GM10248 (cell line): ENCODE measurements at regions not wholly inside any gene's neighbourhood (a gene's known extent, or its start where the extent isn't known, plus 50 kb on each side); places are given as distances from the start of the nearest gene placed in this dataset.
A peak's percentile ranks its signal among the peaks of the same experiment; 100 is the strongest.

ENCODE experiments used
- CTCF ChIA-PET: fragments of 300-600 bp; sonication (Branson Sonifier 250); formaldehyde crosslinking; extraction: SDS; loops from one replicate; lab custom pipeline; 2021; ENCODE audit warnings: antibody characterized with exemption; lab: Yijun Ruan, JAX
- POLR2A ChIA-PET: fragments of 350-650 bp; sonication (Branson Sonifier 250); formaldehyde crosslinking; extraction: SDS; loops from one replicate; lab custom pipeline; 2020; ENCODE audit warnings: antibody characterized with exemption; lab: Yijun Ruan, JAX
- DNase-seq: peaks from one replicate; pipeline ENCODE4 v3.0.0; 2012; ENCODE audit errors: extremely low spot score
- TF ChIP-seq, protein P1 (sequence below): IDR thresholded peaks from 2 replicates; pipeline ENCODE4 v1.5.1; 2012; ENCODE audit warnings: mild to moderate bottlenecking, low read depth; ENCODE audit errors: extremely low read depth, missing control alignments, control extremely low read depth

DNA sequence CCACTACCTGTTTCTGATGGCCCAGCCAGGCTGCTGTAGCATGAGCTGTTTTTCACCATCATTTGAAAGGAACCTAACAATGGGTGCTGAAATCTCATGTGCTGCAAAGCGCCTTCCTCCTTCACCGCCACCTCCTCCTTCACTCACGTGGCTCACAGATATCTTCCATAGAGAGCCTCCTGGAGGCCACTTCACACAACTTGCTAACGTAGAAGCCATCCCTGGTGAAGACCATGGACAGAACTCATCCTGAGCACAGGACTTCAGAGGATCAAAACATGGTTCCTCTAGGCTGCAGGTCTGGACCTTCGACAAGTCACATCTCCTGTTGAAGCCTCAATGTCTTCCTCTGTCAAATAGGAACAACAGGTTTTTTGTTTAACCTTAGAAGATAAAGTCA, 155.5 kb upstream of the RAD23B start:
- no peak for DNase-seq
- ChIA-PET CTCF (interaction anchor here (1.1 to 3.3 kb wide), 3 partner anchors 10 to 100 kb away, joined by 3 to 22 read pairs (median 6); no protein-coding TSS in a partner anchor), POLR2A (no interaction called here)
- TF ChIP-seq, protein P1, sequence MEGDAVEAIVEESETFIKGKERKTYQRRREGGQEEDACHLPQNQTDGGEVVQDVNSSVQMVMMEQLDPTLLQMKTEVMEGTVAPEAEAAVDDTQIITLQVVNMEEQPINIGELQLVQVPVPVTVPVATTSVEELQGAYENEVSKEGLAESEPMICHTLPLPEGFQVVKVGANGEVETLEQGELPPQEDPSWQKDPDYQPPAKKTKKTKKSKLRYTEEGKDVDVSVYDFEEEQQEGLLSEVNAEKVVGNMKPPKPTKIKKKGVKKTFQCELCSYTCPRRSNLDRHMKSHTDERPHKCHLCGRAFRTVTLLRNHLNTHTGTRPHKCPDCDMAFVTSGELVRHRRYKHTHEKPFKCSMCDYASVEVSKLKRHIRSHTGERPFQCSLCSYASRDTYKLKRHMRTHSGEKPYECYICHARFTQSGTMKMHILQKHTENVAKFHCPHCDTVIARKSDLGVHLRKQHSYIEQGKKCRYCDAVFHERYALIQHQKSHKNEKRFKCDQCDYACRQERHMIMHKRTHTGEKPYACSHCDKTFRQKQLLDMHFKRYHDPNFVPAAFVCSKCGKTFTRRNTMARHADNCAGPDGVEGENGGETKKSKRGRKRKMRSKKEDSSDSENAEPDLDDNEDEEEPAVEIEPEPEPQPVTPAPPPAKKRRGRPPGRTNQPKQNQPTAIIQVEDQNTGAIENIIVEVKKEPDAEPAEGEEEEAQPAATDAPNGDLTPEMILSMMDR = no peak

DNA sequence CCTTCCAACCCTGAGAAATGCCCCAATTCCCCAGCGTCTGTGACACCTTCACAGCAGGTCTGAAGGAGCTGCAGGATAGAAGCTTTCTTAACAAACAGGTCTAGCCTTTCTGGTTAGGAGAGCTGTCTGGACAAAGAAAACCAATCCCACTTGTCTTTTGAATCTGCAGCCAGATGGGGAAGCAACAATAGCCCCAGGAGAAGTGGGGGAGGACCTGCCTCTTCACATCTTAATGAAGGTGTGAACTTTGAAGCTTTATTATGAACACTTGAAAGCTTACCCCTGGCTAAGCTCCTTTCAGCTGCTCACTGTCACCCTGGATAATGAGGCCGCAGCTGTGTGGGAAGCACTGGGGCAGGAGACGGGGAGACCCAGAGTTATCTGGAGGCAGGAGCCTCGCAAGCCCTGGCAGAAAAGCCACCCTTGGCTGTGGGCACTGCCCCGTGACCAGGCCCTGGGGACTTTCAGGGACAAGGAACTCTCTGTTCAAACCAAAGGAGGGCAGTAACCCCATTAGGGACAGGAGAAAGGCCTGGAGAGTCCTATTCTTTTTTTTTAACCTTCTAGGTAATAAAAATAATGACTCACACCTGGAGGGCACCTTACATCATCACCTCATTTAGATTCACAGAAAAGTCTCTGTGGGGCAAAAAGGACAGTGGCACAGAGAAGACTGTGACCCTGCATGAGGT, 151.8 kb upstream of the RAD23B start:
- ChIA-PET POLR2A (no interaction called here), CTCF (interaction anchor here (1.7 kb wide), 1 partner anchor 210 kb away, joined by 4 read pairs; no protein-coding TSS in a partner anchor)
- TF ChIP-seq, protein P1 = no peak
- no peak for DNase-seq

DNA sequence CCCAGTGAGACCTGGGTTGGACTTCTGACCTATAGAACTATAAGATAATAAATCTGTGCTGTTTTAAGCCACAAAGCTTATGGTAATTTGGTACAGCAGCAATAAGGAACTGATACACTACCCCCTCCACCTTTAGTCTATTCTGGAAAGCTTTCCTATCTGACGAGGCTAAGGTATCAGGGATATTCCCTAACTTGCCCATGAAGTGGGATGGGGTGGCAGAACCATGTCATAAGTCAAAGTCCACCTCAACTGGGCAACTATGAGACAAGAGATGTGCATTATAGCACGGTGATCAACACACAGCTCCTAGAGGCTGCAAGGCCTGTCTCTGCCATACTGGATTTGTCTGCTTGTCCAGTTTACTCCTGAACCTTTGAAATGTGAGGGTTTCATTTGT, 146.8 kb upstream of the RAD23B start:
- ChIA-PET POLR2A (no interaction called here), CTCF (interaction anchor here (1.0 to 5.5 kb wide), 3 partner anchors 10 to 33 kb away, joined by 3 to 22 read pairs (median 6); no protein-coding TSS in a partner anchor)
- DNase-seq = no peak
- TF ChIP-seq, protein P1 = no peak

DNA sequence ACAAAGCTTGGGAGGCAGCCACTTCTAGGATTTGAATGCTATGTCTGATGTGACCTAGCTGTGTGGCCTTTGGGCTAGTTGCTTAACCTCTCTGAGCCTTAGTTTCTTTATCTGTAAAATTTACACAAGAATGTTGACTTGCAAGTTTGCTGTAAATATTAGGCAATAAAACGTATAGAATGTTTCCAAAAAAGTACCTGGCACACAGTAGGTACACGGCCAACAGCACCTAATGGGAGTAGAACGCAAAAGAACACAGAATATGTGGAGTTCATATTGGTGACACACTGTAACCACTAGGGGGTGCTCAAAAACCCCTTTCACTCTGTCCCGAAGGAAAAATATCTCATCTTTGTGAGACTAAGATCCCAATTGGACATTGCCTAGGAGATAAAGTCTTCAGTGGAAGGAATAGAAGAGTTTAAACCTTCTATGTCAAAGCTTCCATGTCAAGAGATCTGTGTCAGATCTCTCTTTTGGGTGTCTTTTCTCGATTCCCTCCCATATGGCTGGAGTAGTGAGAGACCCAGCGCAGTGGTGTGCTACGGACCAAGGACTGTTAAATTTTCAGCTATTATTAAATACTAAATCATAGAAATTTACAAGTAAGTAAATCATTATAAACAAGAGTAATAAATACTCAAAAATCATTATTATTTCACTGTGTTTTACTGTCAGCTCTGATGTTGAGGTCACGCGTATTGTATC, 145.4 kb upstream of the RAD23B start:
- DNase-seq = peak; percentile 46
- CTCF ChIA-PET = interaction anchor here (0.9 to 5.5 kb wide), 15 partner anchors 9 to 1428 kb away, joined by 3 to 22 read pairs (median 4); no protein-coding TSS in a partner anchor
- TF ChIP-seq, protein P1 = peak; percentile 48
- POLR2A ChIA-PET = no interaction called here

DNA sequence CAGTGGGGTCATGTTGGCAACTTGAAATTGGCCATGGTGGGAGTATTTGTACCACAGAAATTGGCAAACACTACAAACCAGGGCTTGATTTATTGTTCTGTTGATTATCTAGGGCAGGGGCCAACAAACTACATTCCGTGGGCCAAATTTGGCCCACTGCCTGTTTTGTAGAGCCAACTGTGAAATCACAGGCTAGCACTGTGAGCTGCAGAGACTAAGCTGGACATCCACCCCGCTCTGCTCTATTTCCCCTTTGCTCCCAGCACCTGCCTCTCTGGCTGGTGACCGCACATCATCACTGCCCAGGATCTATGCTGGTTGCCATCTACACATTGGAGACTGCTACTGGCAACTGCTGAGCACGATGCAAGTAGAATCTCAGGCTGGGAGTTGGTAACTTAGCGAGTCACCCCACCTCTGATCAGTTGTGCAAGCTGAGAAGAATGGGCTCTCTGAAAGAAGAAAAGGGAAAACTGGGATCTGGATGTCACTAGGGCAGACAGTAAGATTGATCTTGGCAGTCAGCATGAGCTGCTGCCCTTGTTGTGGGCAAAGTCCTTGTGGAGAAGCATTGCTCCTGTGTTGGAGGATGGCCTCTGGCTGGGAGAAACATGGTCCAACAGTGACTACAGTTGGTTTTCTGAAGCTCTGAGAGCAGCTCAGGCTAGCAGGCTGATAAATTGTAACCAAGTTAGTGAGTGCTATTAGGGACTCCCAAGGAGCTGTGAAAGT, 144.7 kb upstream of the RAD23B start:
- ChIA-PET POLR2A (no interaction called here), CTCF (interaction anchor here (1.0 to 5.5 kb wide), 15 partner anchors 9 to 122 kb away, joined by 3 to 22 read pairs (median 4); no protein-coding TSS in a partner anchor)
- no peak for DNase-seq
- TF ChIP-seq, protein P1 = no peak

DNA sequence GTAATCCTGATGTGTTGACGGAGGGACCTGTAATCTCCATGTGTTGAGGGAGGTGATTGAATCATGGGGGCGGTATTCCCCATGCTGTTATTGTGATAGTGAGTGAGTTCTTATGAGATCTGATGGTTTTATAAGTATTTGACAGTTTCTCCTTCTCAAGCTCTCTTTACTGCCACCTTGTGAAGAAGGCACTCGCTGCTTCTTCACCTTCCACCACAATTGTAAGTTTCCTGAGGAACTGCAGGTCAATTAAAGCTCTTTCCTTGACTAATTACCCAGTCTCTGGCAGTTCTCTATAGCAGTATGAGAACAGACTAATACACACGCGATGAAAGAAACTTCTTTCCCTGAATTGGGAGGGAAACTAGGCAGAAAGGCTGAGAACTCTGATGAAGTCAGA, 141.1 kb upstream of the RAD23B start:
- ChIA-PET CTCF (interaction anchor here (1.2 to 1.4 kb wide), 2 partner anchors 8 to 31 kb away, joined by 3 read pairs; no protein-coding TSS in a partner anchor), POLR2A (no interaction called here)
- no peak for DNase-seq
- TF ChIP-seq, protein P1 = no peak
